ENCODE measurements at regions not wholly inside any gene's neighbourhood (a gene's known extent, or its start where the extent isn't known, plus 50 kb on each side); places are given as distances from the start of the nearest gene placed in this dataset.

- DNase-seq: no peak
Observed at GRCh38 chr15:46569781-46570180, 935.0 kb downstream of the SQOR start.

DNA sequence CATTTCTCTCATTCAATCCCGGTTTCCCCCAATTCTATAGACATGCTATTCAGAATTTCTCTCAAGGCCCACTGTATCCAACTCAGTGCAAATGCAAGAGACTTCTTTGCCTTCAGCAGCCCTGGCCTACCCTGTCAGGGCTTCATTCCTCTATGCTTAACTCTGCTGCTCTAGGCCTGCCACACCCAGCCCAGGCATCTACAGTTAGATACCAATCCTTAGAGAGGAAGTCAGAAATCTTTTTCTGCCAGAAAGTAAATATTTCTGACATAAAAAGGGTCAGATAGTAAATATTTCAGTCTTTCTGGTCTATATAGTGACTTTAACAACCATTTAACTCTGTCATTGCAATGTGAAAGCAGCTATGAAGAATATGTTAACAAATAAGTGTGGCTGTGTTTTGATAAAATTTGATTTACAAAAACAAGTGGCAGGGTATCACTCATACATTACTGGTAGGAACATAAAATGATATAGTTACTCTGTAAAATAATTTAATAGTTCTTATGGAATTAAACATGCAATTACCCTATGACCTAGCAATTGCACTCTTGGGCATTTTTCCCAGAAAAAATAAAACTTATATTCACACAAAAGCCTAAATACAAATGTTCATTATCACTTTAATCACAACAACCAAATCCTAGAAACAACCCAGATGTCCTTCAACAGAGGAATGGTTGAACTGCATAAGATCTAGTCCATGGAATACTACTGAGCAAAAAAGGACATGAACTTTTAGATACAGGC is 942.0 kb downstream of the SQOR start:
- no peak for DNase-seq

GRCh38 chr15:46577767-46578166 is 942.9 kb downstream of the SQOR start:
- no peak for DNase-seq

DNA sequence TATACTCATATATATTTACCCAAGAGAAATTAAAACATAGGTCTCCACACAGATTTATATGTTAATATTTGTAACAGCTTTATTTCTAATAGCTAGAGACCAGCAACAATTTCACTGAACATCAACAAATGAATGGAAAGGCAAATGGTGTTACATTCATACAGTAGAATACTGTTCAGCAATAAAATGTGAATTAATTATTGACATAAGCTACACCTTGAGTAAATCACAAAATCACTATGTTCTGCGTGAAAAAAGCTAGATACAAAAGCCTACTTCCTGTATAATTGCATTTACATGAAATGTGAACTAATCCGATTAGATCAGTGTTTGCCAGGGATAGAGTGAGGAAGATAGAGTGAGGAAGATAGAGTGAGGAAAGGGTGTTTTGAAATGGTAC is 945.7 kb downstream of the SQOR start:
- DNase-seq: no peak

GRCh38 chr15:46580924-46581323 is 946.1 kb downstream of the SQOR start:
- no peak for DNase-seq

- DNase-seq: no peak
Observed at GRCh38 chr15:46589088-46589487, 954.3 kb downstream of the SQOR start.

GRCh38 chr15:46591462-46591861 is 956.6 kb downstream of the SQOR start:
- DNase-seq: no peak

GRCh38 chr15:46595016-46595415 is 960.2 kb downstream of the SQOR start:
- no peak for DNase-seq

DNA sequence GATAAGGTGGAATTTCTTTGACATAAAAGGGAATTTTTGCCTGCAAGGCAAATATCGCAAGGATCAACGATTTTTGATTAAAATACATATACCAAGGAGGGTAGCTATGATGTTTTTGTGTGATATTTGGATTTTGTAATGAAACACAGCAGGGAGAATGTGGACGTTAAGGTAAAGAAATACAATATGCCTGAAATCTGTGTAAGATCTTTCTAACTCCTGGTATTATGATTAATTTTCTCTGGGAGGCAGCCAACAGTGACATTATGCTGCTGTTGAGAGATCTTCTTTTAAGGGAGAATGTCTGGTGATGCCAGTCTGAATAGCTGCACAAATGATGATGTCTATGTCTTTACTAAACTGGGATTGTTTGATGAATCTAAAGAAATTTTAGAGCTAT is 972.2 kb downstream of the SQOR start:
- DNase-seq: no peak

- DNase-seq: no peak
Observed at GRCh38 chr15:46616033-46616432, 981.2 kb downstream of the SQOR start.

- no peak for DNase-seq
Observed at GRCh38 chr15:46617507-46617906, 982.7 kb downstream of the SQOR start.

- DNase-seq: no peak
Observed at GRCh38 chr15:46618984-46619383, 984.2 kb downstream of the SQOR start.

- no peak for DNase-seq
Observed at GRCh38 chr15:46620392-46621013, 985.7 kb downstream of the SQOR start.

GRCh38 chr15:46622851-46623250 is 988.0 kb downstream of the SQOR start:
- no peak for DNase-seq

DNA sequence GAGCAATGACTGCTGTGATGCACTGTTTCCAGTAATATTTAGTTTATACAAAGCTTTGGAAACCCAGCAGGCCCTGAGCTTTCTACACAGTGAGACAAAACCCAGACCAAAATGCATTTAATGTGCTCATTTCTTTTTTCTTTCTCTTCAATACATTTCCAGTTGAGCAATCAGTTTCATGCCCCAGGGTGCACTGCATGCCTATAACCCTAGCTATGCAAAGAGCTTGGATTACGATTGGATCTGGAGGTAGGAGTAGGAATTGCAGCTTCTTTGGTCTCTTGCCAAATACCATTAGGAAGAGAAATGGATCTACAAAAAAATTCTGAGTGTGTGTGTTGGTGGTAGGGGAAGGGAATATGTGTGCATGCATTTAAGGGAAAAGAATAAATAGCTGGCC is 1001.4 kb downstream of the SQOR start:
- DNase-seq: no peak

DNA sequence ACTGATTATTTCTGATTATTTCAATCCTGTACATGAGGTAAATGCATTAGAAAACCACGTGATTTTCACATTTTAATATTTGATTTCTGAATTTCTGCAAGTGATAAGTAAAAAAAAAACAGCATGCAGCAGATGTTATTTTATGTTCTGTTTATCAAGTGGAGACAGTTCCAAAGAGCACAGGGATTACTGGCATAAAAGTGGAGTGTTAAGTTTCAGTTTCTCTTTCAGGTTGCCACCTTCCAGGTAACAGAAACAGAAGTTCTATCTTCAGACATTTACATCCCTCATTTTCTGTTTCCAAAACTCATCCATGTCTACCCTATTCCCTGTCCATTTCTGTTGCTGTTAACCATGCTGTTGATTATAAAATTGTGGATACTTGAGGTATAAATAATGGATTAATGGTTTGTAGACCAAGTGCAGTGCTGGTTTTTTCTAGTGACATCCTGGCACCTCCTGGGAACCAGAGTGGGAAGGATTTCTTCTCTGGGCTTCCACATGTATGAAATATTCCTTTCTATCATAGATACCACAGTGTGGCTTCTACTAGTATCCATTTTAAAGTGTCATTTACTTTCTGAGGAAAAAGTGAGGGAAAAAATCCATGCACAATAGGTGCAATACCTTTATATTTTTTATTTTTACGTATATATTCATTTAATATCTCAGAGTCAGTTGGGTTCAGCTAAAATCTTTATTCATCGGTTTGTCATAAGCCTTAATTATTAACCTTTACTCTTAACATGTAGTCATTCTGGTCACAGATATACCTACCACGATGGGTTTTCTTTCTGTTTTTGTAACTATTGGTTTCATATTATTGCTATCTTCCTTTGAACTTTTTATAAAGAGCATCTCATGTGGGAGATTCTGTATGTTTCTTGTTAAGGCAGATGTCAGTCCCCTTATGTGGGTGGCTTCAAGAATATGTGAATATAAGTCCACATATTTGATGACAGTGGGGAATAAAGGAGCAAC is 1010.0 kb downstream of the SQOR start:
- DNase-seq: no peak

DNA sequence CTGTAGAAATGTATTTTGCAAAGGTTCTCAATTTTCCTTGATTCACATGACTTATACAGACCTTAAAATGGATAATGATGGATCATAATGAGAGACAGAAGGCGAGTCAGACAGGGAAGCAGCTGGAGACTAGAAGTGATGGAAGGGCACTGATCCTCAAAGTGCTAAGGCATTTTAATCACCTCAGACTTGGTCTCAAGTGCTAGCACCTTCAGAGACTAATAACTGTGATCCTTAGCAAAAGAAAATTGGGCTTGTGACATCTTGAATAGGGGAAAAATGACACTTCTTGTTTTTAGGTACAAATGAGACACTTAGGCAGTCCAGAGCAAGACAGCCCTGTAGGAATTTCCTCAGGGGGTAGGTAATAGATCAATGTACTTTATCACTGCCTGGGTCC is 1011.7 kb downstream of the SQOR start:
- DNase-seq: no peak

DNA sequence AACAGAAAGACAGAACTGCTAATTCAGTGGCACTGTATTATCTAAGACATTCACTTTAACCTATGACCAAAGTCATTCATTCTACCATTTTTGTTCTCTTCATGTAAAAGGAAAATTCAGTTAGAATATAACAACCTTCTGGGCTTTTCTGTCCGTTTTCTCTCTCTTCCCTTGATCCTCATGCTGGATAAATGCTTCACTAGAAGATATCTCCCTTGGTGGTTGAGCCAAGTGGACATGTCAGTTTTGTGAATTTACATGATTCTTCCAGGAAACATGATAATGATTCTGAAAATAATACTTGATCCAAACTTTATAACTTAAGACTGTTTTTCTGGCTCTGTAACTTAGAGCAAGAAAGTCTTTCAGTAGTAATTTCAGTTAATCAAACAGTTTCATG is 1012.2 kb downstream of the SQOR start:
- no peak for DNase-seq

DNA sequence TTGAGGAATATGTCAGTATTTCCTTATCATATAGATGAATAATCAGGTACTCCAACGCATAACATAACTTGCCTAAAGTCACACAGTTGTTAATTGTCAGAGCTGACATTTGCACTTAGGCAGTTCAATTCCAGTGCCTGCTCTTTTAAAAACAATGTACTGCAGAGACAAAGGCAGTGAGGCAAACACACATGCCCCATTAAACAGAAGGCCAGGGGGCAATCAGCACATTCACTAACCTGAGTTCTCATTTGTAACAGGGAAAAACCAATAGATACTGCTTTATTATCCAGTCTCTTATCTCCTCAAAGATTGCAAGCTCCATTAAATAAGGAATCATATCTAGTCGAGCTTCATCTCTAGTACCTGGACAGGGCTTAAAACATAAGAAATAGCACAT is 1017.4 kb downstream of the SQOR start:
- no peak for DNase-seq

DNA sequence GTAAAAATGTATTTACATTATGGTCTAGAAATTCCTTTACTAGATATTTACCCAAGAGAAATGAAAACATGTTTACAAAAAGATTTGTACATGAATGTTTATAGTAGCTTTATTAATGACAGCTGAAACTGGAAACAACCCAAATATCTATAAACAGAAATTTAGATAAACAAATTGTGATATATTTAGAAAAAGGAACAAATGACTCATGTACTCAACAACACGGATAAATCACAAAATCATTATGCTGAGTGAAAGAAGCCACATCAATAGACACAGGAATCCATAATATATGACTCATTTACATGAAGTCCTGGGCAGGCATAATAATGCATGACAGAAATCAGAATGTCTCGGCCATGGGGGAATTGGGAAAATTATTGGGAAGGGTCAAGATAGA is 1020.2 kb downstream of the SQOR start:
- no peak for DNase-seq

- DNase-seq: no peak
Observed at GRCh38 chr15:46660096-46660842, 1025.4 kb downstream of the SQOR start.

DNA sequence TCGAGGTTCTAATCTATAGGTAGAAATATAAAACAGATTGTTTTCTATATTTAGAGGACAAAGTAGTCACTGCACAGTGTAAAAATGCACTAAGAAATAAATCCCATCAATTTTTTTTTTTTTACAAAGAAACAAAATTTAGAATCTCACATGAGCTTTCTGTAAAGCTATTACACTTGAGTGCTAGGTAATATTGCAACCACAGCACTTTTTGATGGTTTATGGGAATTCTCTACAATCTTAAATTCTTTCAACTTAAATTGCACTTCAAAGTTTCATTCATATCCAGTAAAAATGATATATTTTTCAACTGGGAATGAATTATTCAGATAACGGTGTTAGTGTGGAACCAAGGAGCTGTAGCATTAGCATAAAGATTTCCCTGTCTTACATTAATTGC is 1035.4 kb downstream of the SQOR start:
- no peak for DNase-seq

GRCh38 chr15:46671336-46671735 is 1036.5 kb downstream of the SQOR start:
- DNase-seq: no peak

All from CD4-positive, alpha-beta T cell treated with Interferon gamma for 1 hour (primary cell).